ENCODE measurements at regions not wholly inside any gene's neighbourhood (a gene's known extent, or its start where the extent isn't known, plus 50 kb on each side); places are given as distances from the start of the nearest gene placed in this dataset.

GRCh38 chr2:81077396-81077795 lies 772.8 kb upstream of the LRRTM1 start:
- TF ChIP-seq CTCF (conservative IDR thresholded peaks at IDR 0.05; ENCODE audit: low read length), result no peak
- TF ChIP-seq EZH2phosphoT487 (IDR thresholded peaks at IDR 0.05; ENCODE audit: borderline replicate concordance), result no peak

Measured in Loucy (cell line).